Stimulated activated CD4-positive, alpha-beta T cell treated with anti-CD3 and anti-CD28 coated beads, TNF-alpha, amount 100 ng/mL, for 48 hours (primary cell): ENCODE measurements at regions not wholly inside any gene's neighbourhood (a gene's known extent, or its start where the extent isn't known, plus 50 kb on each side); places are given as distances from the start of the nearest gene placed in this dataset.

Source experiments
- DNase-seq, 3 donors: peaks; one replicate each; pipeline ENCODE4 v3.0.0-alpha.2; 2020; ENCODE audit warnings: low read depth in 3 of 3

DNA sequence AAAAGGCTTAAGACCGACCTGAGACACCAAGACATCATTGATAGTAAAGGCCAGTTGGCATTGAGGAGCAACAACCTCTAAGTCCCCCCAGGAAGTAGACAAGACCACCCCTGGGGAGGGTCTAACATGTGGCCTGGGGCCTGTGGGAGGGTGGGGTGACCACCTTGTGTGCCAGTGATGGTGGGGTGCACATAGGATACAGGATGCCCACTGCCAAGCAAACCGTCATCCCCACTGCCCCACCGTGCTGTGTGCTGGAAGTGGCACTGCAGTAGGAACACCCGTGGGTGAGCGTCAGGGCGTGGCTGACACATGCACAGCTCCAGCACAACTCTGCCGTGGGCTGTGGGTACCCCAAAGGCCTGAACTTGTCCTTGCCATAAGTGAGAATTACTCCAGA, 84.3 kb upstream of the LGALSL start:
- no peak for DNase-seq

GRCh38 chr2:64371727-64372126, 82.2 kb upstream of the LGALSL start:
- DNase-seq, result no peak

DNA sequence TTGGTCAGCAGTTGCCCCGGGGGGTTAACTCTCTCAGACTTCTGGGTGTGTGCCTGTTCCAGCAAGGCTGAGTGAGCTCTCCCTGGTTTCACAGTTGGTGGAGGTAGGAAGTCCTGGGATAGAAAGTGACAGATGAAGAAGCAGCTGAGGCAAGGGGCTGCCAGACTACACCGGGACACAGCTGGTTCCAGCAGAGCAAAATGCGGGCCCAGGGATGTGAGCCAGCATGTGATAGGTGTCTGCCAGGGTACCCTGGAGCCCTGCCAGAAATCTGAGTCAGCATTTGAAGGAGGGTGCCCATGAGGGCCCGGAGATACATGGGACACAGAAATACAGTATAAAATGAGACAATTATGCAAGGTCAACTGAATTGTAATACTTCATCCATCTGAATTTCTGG, 79.3 kb upstream of the LGALSL start:
- no peak for DNase-seq

- no peak for DNase-seq
Observed at GRCh38 chr2:64376926-64377325, 77.0 kb upstream of the LGALSL start.

DNA sequence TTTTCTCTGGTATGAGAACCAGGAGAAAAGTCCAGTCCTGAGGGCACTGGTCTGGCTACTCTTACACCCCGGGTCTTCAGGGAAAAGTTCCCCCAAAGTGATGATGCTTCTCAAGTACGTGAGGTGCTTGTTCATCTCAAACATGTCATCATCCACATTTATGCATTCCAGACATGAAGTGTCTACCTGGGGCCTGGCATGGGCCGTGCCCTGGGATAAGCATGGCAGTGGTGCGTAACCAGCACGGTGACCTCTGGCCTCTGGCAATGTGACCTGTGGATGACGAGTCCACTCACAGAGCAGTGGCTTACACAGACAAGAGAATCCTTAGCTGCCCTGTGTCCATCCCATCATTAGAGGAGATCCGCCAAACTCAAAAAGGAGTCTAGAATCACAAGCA, 74.8 kb upstream of the LGALSL start:
- no peak for DNase-seq

DNA sequence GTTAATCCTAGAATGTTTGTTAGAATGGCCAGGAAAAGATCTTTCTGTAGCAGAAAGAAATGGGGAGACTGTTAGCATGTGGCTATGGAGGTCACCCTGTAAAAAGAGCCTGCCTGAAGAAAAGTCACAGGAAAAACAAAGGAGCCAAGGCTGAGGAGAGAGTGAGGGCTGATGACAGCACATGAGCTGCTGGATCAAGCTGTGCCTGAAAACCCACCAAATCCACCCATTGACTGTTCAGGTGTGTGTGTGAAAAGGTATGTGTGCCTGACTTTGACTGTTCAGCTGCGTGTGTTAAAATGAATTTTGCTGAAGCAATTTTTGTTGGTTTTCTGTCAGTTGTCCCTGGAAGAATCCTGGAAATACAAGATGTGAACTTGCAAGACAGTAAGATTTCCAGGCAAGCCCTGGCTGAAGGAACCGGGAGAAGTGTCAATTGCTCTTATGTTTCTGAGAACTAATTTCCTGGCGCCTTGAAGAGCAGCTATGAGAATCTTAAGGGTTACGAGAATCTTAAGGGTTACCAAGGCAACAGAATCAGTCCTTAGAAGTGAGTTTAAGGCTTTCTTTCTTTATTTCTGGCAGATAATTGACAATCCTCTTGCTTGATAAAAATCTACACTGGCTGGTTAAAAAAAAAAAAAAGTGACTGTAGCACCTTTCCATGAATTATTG, 73.0 kb upstream of the LGALSL start:
- no peak for DNase-seq

DNA sequence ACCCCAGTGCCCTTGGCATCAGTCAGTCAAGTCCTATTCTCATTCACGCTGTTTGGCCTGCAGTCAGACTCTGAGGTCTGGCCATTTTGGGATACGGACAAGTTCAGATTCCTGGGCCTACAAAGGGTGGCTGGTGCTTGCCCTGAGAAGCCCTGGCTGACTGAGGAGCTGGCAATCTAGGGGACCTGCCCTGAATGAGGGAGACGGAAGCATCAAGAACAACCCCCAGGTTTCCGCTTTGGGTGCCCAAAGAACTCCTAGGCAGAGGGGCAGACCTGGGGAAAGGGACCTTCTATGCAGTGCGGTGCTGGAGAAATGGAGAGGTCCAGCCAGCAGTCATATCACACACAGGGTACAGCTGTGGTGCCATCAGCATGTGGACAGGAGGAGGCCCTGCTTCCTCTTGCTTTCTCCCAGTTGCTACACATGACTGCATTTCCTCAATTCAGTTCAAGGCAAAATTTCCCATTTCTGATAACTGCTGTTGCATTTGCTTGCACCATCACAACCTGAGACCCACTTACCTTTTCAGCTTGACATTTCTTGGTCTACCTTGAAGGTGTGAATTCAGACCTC, 70.9 kb upstream of the LGALSL start:
- no peak for DNase-seq

DNA sequence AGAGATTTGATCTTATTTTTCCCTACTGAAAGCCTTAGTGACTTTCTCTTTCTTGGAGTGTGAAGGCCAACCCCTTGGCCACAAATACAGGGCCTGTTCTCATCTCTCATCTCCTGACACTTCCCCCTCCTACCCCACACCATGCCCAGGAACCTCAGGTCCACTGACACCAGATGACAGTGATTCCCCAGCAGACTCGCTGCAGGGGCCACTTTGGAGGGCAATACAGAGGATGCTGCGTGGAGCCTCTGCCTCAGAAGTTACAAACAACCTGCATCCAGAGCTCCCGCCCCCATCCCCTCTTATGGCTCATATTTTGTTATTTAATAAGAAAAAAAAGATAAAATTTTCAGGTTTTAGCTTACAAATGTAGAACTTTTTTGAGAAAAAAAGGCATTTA, 70.1 kb upstream of the LGALSL start:
- DNase-seq, result no peak

GRCh38 chr2:64386676-64387075, 67.3 kb upstream of the LGALSL start:
- DNase-seq, result no peak

DNA sequence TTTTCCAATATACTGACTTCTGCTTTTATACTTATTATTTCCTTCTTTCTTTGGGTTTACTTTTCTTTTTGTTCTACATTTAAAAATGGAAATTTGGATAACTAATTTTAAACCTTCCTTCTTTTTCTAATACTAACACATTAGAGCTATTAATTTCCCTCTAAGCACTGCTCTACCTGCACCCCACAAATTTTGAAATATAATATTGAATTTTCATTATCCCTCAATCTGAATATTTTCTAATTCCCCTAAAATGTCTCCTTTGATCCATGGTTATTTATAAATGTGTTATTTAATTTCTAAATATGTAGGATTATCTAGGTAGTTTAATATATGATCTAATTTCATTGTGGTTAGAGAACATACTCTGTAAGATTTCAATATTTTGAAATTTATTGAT, 63.4 kb upstream of the LGALSL start:
- no peak for DNase-seq

GRCh38 chr2:64391424-64391823, 62.5 kb upstream of the LGALSL start:
- no peak for DNase-seq

- no peak for DNase-seq
Observed at GRCh38 chr2:64391940-64392339, 62.0 kb upstream of the LGALSL start.

DNA sequence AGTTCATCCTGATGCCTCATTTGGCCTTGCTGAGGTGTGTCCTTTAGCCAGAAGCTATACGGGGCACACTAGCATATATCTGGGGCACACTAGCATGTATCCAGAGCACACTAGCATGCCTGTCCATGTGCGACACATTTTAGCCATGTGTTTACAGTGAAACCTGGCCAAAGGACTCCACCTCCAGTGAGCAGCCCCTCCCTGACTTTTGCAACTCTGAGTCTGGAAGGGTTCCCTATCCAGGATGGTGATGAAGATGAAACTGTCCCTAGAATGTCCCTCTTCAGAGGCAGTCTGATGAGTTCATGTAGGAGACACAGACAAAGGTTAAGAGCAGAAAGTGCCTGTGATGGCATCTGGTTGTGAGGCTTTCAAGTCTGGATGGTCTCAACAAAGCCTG, 61.4 kb upstream of the LGALSL start:
- no peak for DNase-seq

- no peak for DNase-seq
Observed at GRCh38 chr2:64393383-64394010, 60.5 kb upstream of the LGALSL start.

GRCh38 chr2:64394153-64394552, 59.8 kb upstream of the LGALSL start:
- no peak for DNase-seq

DNA sequence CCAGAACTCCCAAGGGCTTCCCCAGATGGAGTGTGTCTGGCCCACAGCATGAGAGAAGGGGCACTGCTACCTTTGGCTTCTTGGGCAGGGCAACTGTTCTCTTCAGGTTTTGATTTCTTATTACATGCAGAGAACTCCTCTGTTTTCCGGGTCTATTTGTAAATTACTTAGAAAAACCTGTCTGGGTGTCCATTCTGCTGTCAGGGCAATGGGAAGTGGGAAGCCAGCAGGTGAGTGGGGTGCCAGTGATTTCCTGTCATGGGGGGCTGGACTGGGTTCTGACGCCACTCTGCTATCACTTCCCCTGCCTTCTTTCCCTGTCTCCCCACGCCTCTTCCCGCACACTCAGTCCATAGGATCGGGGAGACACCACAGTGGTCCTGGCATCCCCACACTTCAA, 58.0 kb upstream of the LGALSL start:
- DNase-seq, result no peak

DNA sequence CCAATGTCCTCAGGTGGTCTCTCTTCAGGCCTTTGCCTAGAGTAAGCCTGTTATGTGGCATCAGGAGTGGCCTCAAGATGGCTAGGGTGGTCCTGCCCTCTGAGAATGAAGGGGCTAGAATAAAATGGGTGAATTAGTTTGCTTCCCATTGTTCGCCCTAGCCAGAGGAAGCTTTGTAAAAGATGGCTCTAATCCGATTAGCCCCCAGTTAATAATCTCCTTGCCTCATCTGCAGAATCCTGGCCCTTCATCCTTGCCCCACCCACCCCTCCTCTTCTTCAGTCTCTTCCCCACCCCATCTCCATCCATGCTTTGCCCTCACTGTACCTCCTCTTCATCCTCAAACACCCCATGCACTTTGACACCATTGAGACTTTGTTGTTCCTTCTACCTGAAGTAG, 57.4 kb upstream of the LGALSL start:
- DNase-seq, result no peak

DNA sequence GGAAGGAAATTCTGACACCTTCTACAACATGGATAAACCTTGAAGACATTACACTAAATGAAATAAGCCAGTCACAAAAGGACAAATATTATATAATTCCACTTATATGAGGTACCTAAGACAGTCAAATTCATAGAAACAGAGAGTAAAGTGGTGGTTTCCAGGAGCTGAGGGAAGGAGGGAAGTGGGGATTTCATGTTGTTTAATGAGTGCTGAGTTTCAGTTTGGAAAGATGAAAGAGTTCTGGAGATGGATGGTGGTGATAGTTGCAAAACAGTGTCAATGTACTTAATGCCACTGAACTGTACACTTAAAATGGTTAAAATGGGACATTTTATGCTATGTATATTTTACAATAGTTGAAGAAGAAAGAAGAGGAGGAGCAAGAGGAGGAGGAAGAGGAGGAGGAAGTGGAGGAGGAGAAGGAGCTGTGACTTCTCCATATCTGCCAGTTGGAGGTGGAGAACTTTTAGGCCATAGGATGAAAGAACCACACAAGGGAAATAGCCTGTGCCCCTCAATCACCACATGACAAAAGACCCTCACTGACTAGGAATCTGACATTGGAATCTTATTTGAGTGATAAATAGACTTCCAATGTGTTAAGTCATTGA, 55.3 kb upstream of the LGALSL start:
- no peak for DNase-seq

GRCh38 chr2:64399521-64399920, 54.4 kb upstream of the LGALSL start:
- no peak for DNase-seq

DNA sequence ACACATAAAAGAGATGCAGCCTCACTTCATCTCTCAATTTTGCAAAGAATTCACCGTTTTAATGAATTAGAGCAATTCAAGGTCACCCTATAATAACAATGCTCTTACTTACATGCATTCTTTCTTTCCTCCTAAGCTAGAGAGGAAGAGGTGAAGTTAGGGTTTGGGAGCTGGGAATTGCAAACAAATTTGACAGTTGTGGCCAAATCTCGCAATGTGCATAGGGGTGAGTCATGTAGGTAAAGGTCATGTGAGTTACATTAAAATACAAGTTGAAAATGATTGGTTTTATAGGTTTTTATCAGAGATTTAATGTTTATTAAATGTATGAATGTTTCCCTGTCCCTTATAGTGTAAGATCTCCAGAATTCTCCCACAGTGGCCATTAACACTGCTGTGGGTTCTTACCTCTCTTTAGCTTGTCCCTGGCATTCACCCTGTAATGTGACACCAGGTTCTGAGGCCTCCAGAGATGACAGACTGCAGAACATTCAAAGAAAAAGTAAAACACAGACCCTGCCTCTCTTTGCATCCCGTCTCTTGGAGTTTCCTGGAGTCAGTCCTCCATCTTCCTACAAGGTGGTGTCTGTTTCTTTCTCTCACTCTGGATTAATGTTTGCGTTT, 53.7 kb upstream of the LGALSL start:
- DNase-seq, result no peak

GRCh38 chr2:64400733-64401528, 53.0 kb upstream of the LGALSL start:
- no peak for DNase-seq

GRCh38 chr2:64401529-64401880, 52.5 kb upstream of the LGALSL start:
- no peak for DNase-seq
